GM12878 (cell line): ENCODE measurements at regions not wholly inside any gene's neighbourhood (a gene's known extent, or its start where the extent isn't known, plus 50 kb on each side); places are given as distances from the start of the nearest gene placed in this dataset. TPM values are rescaled to one million over a fixed set of nuclear protein-coding genes. Genes with fewer than 3 reads are reported as not detected.

Source experiments
- CBX5 ChIP-seq: sonication (generic); IDR thresholded peaks from 2 replicates; pipeline ENCODE4 v1.6.1; 2016; ENCODE audit warnings: low read depth, moderate library complexity, mild to moderate bottlenecking, inconsistent platforms
- small RNA-seq: library from RNA; depleted of rRNA; stranded (forward); fragments of <200 nt; gene quantifications from one replicate; pipeline ENCODE3, GENCODE V24; 2014
- TF ChIP-seq, protein P1 (sequence below): IDR thresholded peaks from 2 replicates; pipeline ENCODE4 v1.6.1; 2011; ENCODE audit warnings: mild to moderate bottlenecking, low read depth, low read length, moderate library complexity; ENCODE audit not compliant: insufficient replicate concordance

DNA sequence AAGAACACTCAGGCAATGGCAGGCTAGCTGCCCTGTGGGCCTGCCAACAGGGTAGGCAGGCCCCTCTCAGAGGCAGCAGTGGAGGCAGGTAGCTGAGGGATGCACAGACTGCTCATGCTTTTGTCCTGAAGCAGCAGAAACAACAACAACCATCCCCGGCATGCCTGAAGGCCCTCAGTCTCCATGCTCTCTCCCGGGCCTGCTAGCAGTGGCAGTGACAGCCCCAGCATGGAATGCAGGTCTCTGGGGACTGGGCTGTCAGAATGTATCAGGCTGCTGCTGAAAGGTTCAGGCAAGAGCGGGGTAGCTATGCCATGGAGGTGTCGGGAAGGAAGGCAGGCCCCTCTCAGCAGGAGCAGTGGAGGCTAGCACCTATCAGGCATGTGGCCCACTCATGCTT, 209.8 kb downstream of the KCNJ3 start (continued):
- TF ChIP-seq, protein P1, sequence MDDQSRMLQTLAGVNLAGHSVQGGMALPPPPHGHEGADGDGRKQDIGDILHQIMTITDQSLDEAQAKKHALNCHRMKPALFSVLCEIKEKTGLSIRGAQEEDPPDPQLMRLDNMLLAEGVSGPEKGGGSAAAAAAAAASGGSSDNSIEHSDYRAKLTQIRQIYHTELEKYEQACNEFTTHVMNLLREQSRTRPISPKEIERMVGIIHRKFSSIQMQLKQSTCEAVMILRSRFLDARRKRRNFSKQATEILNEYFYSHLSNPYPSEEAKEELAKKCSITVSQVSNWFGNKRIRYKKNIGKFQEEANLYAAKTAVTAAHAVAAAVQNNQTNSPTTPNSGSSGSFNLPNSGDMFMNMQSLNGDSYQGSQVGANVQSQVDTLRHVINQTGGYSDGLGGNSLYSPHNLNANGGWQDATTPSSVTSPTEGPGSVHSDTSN = no peak
- TF ChIP-seq CBX5 = no peak

Small RNAs in the stretch of these regions (small RNA-seq; reads per million reads assigned to genes)
- gene MTCO1P45 (not detected), gene RNU6-1001P (not detected), gene RNU6-546P (not detected)
